GM10248 (cell line): ENCODE measurements at regions not wholly inside any gene's neighbourhood (a gene's known extent, or its start where the extent isn't known, plus 50 kb on each side); places are given as distances from the start of the nearest gene placed in this dataset.

Experiments used
- CTCF ChIA-PET: fragments of 300-600 bp; sonication (Branson Sonifier 250); formaldehyde crosslinking; extraction: SDS; loops from one replicate; lab custom pipeline; 2021; ENCODE audit warnings: antibody characterized with exemption; lab: Yijun Ruan, JAX
- POLR2A ChIA-PET: fragments of 350-650 bp; sonication (Branson Sonifier 250); formaldehyde crosslinking; extraction: SDS; loops from one replicate; lab custom pipeline; 2020; ENCODE audit warnings: antibody characterized with exemption; lab: Yijun Ruan, JAX
- DNase-seq: peaks from one replicate; pipeline ENCODE4 v3.0.0; 2012; ENCODE audit errors: extremely low spot score
- TF ChIP-seq, protein P1 (sequence below): IDR thresholded peaks from 2 replicates; pipeline ENCODE4 v1.5.1; 2012; ENCODE audit warnings: mild to moderate bottlenecking, low read depth; ENCODE audit errors: extremely low read depth, missing control alignments, control extremely low read depth

GRCh38 chr18:75132098-75132870 is 76.7 kb downstream of the PTGR3 start:
- ChIA-PET CTCF (interaction anchor here (0.7 to 1.6 kb wide), 3 partner anchors 9 to 20 kb away, joined by 3 read pairs; no protein-coding TSS in a partner anchor), POLR2A (no interaction called here)
- TF ChIP-seq, protein P1, sequence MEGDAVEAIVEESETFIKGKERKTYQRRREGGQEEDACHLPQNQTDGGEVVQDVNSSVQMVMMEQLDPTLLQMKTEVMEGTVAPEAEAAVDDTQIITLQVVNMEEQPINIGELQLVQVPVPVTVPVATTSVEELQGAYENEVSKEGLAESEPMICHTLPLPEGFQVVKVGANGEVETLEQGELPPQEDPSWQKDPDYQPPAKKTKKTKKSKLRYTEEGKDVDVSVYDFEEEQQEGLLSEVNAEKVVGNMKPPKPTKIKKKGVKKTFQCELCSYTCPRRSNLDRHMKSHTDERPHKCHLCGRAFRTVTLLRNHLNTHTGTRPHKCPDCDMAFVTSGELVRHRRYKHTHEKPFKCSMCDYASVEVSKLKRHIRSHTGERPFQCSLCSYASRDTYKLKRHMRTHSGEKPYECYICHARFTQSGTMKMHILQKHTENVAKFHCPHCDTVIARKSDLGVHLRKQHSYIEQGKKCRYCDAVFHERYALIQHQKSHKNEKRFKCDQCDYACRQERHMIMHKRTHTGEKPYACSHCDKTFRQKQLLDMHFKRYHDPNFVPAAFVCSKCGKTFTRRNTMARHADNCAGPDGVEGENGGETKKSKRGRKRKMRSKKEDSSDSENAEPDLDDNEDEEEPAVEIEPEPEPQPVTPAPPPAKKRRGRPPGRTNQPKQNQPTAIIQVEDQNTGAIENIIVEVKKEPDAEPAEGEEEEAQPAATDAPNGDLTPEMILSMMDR: no peak
- DNase-seq: no peak

DNA sequence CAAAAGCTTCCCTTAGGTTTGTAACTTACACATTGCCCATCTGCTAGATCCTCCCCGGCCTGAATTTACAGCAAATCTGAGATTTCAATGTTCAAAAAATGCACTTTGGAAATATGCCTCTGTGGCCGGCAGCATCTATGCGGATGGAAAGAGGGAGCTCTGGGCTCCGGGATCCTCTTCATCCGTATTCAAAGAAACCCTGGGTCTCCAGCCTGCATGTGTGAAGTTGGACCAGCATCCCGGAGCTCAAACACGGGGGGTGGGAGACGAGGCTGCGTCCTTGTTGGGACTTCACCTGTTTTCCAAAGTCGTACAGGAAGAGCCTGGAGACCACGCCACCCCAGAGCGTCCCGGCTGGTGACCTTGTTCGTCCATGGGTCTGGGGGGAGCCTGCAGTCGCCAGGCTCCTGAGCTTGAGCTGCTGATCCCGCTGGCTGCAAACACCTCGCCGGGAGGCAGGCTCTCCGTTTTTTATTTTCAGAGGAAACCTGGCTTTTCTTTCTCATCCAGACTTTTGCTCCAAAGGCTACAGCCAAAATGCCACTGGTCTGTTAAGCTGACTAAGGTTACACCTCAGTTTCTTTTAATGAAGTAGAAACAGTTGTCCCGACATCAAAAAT is 77.4 kb downstream of the PTGR3 start:
- ChIA-PET CTCF (interaction anchor here (1.0 to 1.6 kb wide), 2 partner anchors 8 to 20 kb away, joined by 3 read pairs; no protein-coding TSS in a partner anchor), POLR2A (no interaction called here)
- TF ChIP-seq, protein P1: no peak
- DNase-seq: no peak

GRCh38 chr18:75130591-75131328 is 78.2 kb downstream of the PTGR3 start:
- ChIA-PET POLR2A (no interaction called here), CTCF (interaction anchor here (1.6 kb wide), 1 partner anchor 21 kb away, joined by 3 read pairs; no protein-coding TSS in a partner anchor)
- TF ChIP-seq, protein P1: no peak

GRCh38 chr18:75129717-75130477 is 79.0 kb downstream of the PTGR3 start:
- TF ChIP-seq, protein P1: no peak
- POLR2A ChIA-PET: no interaction called here
- no peak for DNase-seq
- CTCF ChIA-PET: no interaction called here

More at GRCh38 chr18:75130591-75131328, 78.2 kb downstream of the PTGR3 start:
- no peak for DNase-seq

GRCh38 chr18:75128911-75129716 is 79.8 kb downstream of the PTGR3 start:
- TF ChIP-seq, protein P1: no peak
- CTCF ChIA-PET: no interaction called here
- DNase-seq: no peak
- POLR2A ChIA-PET: no interaction called here
